ENCODE measurements at regions not wholly inside any gene's neighbourhood (a gene's known extent, or its start where the extent isn't known, plus 50 kb on each side); places are given as distances from the start of the nearest gene placed in this dataset.
"Not testable (repeated sequence)": the region's sequence is repeated elsewhere in the genome, so short reads cannot be mapped to it uniquely, and the experiment has no call there.

DNA sequence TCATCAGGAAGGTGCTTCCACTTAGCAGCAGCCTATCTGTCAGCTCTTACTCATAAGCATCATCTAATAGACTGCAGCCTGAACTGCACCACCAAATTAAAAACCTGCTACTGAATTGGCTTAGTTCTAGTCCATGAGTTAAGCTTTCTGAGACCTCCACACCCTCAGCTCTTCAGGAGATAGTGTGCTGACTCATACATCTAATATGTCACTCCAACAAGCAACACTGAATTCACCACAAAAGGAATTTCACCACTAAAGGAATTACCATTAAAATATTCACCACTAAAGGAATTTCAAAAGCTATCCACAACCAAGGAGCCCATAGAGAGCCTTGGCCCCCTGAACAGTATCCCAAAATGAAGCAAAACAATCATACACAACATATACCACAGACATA, 418.5 kb upstream of the RORB start:
- H3K4me3 ChIP-seq (ENCODE audit: low read length) = no peak overlapping the region
- TF ChIP-seq, protein P1, sequence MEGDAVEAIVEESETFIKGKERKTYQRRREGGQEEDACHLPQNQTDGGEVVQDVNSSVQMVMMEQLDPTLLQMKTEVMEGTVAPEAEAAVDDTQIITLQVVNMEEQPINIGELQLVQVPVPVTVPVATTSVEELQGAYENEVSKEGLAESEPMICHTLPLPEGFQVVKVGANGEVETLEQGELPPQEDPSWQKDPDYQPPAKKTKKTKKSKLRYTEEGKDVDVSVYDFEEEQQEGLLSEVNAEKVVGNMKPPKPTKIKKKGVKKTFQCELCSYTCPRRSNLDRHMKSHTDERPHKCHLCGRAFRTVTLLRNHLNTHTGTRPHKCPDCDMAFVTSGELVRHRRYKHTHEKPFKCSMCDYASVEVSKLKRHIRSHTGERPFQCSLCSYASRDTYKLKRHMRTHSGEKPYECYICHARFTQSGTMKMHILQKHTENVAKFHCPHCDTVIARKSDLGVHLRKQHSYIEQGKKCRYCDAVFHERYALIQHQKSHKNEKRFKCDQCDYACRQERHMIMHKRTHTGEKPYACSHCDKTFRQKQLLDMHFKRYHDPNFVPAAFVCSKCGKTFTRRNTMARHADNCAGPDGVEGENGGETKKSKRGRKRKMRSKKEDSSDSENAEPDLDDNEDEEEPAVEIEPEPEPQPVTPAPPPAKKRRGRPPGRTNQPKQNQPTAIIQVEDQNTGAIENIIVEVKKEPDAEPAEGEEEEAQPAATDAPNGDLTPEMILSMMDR (conservative IDR thresholded peaks at IDR 0.05; ENCODE audit: low read length) = no peak
- no peak for DNase-seq (ENCODE audit: low read depth)

DNA sequence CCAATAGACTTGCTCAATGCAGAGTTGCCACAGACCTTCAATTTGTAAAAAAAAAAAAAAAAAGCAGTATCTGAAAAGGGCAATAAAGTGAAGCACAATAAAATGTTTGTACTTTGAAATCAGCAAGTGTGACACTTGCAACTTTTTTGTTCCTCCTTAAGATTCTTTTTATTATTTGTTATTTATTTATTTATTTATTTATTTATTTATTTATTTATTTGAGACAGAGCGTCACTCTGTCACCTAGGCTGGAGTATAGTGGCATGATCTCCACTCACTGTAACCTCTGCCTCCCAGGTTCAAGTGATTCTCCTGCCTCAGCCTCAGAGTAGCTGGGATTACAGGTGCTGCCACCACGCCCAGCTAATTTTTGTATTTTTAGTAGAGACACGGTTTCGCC, 416.5 kb upstream of the RORB start:
- DNase-seq (ENCODE audit: low read depth); H3K4me3 ChIP-seq (ENCODE audit: low read length): not testable (repeated sequence)

DNA sequence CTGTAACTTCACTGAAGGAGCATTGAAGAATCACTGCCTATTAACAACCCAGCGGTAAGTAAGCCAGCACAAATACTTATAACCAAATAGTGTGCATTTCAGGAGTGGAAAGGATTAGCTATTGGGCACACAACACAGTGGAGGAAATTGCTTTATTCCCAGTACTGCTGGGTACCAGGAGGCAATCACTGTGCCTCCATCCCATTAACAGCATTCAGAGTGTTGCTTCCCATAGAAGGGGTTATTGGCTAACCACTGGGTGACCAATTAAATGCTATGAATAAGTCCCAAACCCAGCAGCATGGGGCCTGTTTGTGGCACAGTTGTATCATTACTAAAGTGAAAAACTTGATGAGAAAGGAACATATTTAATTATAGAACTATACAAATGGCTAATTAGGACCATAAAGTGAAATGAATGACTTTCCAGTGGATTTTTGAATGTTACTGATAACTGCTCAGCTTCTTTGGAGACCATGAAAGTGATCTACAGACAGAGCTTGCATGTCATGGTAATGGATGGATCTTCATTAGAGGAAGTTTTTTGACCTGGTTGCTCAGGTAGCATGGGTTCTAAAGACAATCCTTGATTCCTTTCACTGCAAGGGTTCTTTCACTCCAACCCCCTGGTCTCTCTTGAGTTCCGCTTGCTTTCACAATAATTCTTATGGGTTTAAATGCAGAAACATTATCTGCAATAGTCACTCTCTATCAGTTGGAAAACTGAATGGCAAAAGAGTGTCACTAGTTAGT, 413.3 kb upstream of the RORB start:
- H3K4me3 ChIP-seq (ENCODE audit: low read length) = no peak overlapping the region
- TF ChIP-seq, protein P1 (conservative IDR thresholded peaks at IDR 0.05; ENCODE audit: low read length) = no peak
- no peak for DNase-seq (ENCODE audit: low read depth)

DNA sequence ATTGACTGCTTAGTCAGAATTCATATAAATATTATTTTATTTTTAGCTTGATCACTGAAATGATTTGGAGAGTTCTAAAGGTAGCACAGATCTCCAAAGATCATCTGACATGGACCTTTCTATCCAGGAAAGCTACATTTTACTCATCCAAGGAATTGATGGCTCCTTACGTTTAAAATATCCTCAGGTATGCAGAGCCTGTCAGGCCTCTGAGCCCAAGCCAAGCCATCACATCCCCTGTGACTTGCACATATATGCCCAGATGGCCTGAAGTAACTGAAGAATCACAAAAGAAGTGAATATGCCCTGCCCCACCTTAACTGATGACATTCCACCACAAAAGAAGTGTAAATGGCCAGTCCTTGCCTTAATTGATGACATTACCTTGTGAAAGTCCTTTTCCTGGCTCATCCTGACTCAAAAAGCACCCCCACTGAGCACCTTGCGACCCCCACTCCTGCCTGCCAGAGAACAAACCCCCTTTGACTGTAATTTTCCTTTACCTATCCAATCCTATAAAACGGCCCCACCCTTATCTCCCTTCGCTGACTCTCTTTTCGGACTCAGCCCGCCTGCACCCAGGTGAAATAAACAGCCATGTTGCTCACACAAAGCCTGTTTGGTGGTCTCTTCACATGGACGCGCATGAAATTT, 411.6 kb upstream of the RORB start:
- DNase-seq (ENCODE audit: low read depth); H3K4me3 ChIP-seq (ENCODE audit: low read length): not testable (repeated sequence)

DNA sequence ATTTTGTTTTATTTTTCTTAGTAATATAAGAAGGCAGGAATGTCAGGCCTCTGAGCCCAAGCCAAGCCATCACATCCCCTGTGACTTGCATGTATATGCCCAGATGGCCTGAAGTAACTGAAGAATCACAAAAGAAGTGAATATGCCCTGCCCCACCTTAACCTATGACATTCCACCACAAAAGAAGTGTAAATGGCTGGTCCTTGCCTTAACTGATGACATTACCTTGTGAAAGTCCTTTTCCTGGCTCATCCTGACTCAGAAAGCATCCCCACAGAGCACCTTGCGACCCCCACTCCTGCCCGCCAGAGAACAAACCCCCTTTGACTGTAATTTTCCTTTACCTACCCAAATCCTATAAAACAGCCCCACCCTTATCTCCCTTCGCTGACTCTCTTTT, 406.2 kb upstream of the RORB start:
- not testable (repeated sequence) for H3K4me3 ChIP-seq (ENCODE audit: low read length); DNase-seq (ENCODE audit: low read depth)

DNA sequence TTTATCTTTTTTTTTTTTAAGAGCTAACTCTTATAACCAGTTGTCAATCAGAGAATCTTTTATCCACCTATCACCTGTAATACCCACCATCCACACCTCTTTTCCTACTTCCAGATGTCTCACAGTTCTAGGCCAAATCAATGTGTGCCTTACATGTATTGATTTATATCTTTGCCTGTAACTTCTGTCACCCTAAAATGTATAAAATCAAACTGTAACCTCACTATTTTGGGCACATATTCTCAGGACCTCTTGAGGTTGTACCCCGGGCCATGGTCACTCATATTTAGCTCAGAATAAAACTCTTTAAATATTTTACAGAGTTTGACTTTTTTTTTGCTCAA, 404.7 kb upstream of the RORB start:
- no peak overlapping the region for H3K4me3 ChIP-seq (ENCODE audit: low read length)
- TF ChIP-seq, protein P1 (conservative IDR thresholded peaks at IDR 0.05; ENCODE audit: low read length) = no peak
- no peak for DNase-seq (ENCODE audit: low read depth)

DNA sequence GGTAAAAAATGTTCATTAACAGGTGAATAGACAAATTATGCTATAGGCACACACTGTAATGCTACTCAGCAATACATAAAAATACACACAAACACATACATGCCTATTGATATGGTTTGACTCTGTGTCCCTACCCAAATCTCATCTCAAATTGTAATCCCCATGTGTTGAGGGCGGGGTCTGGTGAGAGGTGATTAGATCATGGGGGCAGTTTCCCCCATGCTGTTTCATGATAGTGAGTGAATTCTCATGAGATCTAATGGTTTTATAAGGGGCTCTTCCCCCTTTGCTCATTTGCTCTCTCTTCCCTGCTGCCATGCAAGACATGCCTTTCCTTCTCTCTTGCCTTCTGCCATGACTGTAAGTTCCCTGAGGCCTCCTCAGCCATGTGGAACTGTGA, 403.1 kb upstream of the RORB start:
- DNase-seq (ENCODE audit: low read depth); H3K4me3 ChIP-seq (ENCODE audit: low read length): not testable (repeated sequence)

DNA sequence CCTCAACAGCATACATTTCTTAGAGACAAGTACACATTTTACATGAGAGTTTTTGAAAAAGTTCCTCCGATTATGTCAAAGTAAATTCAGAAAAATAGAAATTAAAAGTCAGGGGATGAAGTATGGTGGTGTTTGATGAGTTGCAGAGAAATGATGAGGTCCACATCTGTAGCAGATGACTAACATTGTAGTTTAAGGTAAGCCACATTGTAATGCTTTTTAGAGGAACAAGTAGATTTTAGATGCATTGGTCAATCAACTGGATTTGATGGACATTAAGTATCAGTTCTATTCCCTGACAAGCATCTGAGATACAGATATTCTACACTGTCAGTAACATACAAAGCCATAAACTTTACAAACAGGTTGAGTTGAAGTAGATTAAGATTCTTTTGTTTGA, 402.4 kb upstream of the RORB start:
- TF ChIP-seq, protein P1 (conservative IDR thresholded peaks at IDR 0.05; ENCODE audit: low read length) = no peak
- no peak overlapping the region for H3K4me3 ChIP-seq (ENCODE audit: low read length)
- DNase-seq (ENCODE audit: low read depth) = no peak

DNA sequence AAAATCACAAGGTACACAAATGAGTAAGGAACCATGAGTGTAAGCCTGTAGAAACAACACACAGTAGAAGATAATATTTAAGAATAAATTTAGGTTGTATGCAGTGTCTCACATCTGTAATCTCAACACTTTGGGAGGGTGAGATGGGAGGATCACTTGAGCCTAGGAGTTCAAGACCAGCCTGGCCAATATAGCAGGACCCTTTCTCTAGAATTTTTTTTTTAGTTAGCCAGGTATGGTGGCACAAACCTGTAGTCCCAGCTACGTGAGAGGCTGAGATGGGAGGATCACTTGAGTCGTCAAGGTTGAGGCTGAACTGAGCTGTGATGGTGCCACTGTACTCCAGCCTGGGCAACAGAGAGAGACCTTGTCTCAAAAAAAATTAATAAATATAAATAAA, 401.2 kb upstream of the RORB start:
- TF ChIP-seq, protein P1 (conservative IDR thresholded peaks at IDR 0.05; ENCODE audit: low read length) = no peak
- no peak for DNase-seq (ENCODE audit: low read depth)
- no peak overlapping the region for H3K4me3 ChIP-seq (ENCODE audit: low read length)
